Ishikawa (cell line): ENCODE measurements at regions not wholly inside any gene's neighbourhood (a gene's known extent, or its start where the extent isn't known, plus 50 kb on each side); places are given as distances from the start of the nearest gene placed in this dataset.

Source experiments
- CEBPB ChIP-seq: IDR thresholded peaks from 2 replicates; pipeline ENCODE4 v1.6.1; 2012
- CREB1 ChIP-seq: IDR thresholded peaks from 2 replicates; pipeline ENCODE4 v1.6.1; 2012; ENCODE audit warnings: low read depth
- EGR1 ChIP-seq: IDR thresholded peaks from 2 replicates; pipeline ENCODE4 v1.6.1; 2012
- EP300 ChIP-seq: IDR thresholded peaks from 2 replicates; pipeline ENCODE4 v1.6.1; 2012; ENCODE audit warnings: borderline replicate concordance
- FOXM1 ChIP-seq: IDR thresholded peaks from 2 replicates; pipeline ENCODE4 v1.6.1; 2012; ENCODE audit warnings: low read depth, borderline replicate concordance
- MAX ChIP-seq: IDR thresholded peaks from 2 replicates; pipeline ENCODE4 v1.6.1; 2012
- NFIC ChIP-seq: IDR thresholded peaks from 2 replicates; pipeline ENCODE4 v1.6.1; 2012
- RAD21 ChIP-seq: IDR thresholded peaks from 2 replicates; pipeline ENCODE4 v1.6.1; 2012; ENCODE audit warnings: low read depth
- REST ChIP-seq: IDR thresholded peaks from 2 replicates; pipeline ENCODE4 v1.6.1; 2012; ENCODE audit warnings: low read depth, mild to moderate bottlenecking
- TAF1 ChIP-seq: IDR thresholded peaks from 2 replicates; pipeline ENCODE4 v1.6.1; 2012; ENCODE audit warnings: low read depth, mild to moderate bottlenecking
- TCF12 ChIP-seq: IDR thresholded peaks from 2 replicates; pipeline ENCODE4 v1.6.1; 2012; ENCODE audit warnings: low read depth
- TEAD4 ChIP-seq: IDR thresholded peaks from 2 replicates; pipeline ENCODE4 v1.6.1; 2012
- USF1 ChIP-seq: IDR thresholded peaks from 2 replicates; pipeline ENCODE4 v1.6.1; 2012
- YY1 ChIP-seq: IDR thresholded peaks from 2 replicates; pipeline ENCODE4 v1.6.1; 2012; ENCODE audit warnings: low read depth
- ZBTB7A ChIP-seq: IDR thresholded peaks from 2 replicates; pipeline ENCODE4 v1.6.1; 2012; ENCODE audit warnings: low read depth

DNA sequence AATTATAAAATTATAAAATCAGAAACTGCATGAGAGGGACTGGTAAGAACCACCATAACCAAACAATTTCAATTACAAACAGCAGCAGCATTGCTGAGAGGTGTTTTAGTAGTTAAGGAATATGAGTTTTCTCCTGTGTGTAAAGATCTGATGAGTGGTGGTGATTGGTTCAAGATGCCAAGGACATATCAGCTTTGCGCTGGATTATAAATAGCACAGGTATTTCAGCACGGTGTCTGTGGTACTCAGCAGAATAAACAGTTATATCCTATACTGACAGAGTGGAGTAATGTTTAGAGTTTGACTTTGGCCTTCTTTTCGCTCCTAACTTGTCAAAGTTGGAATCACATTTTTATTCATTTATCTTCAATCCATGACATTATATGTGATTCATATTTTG, 501.0 kb downstream of the CDH26 start:
- TF ChIP-seq CEBPB (no peak), ZBTB7A (no peak), YY1 (no peak), TAF1 (no peak), EP300 (no peak), REST (no peak), CREB1 (no peak), RAD21 (no peak), TCF12 (no peak), EGR1 (no peak), USF1 (no peak)

DNA sequence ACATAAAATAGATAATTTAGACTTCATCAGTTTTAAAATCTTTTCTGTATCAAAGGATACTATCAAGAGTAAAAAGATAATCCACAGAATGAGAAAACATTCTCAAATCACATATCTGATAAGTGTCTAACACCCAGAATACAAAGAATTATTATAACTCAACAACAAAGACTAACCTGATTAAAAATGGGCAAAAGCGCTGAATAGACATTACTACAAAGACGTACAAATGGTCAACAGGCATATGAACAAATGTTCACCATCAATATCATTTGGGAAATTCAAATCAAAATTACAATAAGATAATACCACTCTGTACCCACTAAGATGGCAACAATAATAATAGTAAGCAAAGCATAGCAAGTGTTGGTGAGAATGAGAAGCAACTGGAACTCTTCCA, 503.8 kb downstream of the CDH26 start:
- no peak for TF ChIP-seq EP300
- TF ChIP-seq NFIC = no peak
- no peak for TF ChIP-seq TCF12
- TF ChIP-seq RAD21 = no peak
- no peak for TF ChIP-seq TEAD4
- TF ChIP-seq CREB1 = no peak
- TF ChIP-seq MAX = no peak
- no peak for TF ChIP-seq EGR1
- TF ChIP-seq FOXM1 = no peak
- no peak for TF ChIP-seq TAF1
- TF ChIP-seq USF1 = no peak
- TF ChIP-seq YY1 = no peak

GRCh38 chr20:60463798-60464197, 505.6 kb downstream of the CDH26 start:
- TF ChIP-seq USF1 = no peak
- no peak for TF ChIP-seq YY1
- TF ChIP-seq EP300 = no peak
- no peak for TF ChIP-seq TEAD4
- TF ChIP-seq CEBPB = no peak

DNA sequence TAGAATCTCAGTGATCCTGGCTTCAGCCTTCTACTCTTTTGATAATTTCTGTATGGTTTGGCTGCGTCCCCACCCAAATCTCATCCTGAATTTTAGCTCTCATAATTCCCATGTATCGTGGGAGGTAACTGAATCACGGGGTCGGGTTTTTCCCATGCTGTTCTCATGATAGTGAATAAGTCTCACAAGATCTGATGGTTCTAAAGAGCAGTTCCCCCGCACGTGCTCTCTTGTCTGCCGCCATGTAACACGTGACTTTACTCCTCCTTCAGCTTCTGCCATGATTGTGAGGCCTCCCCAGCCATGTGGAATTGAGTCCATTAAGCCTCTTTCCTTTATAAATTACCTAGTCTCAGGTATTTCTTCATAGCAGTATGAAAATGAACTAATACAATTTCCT, 507.2 kb downstream of the CDH26 start:
- TF ChIP-seq FOXM1 = no peak
- TF ChIP-seq TAF1 = no peak
- TF ChIP-seq MAX = no peak
- no peak for TF ChIP-seq NFIC
- no peak for TF ChIP-seq REST
- no peak for TF ChIP-seq TCF12
- TF ChIP-seq YY1 = no peak
- TF ChIP-seq USF1 = no peak
- no peak for TF ChIP-seq ZBTB7A
- TF ChIP-seq CREB1 = no peak
- TF ChIP-seq TEAD4 = no peak
- no peak for TF ChIP-seq RAD21
- TF ChIP-seq EGR1 = no peak
- TF ChIP-seq EP300 = no peak
- no peak for TF ChIP-seq CEBPB

- TF ChIP-seq CREB1 (no peak), FOXM1 (no peak), MAX (no peak), EGR1 (no peak), CEBPB (no peak), REST (no peak), NFIC (no peak), TAF1 (no peak), YY1 (no peak), TCF12 (no peak), RAD21 (no peak), TEAD4 (no peak), ZBTB7A (no peak), USF1 (no peak), EP300 (no peak)
Measured at GRCh38 chr20:60465993-60466686, 507.9 kb downstream of the CDH26 start.
